GM18907 (cell line): ENCODE measurements at regions not wholly inside any gene's neighbourhood (a gene's known extent, or its start where the extent isn't known, plus 50 kb on each side); places are given as distances from the start of the nearest gene placed in this dataset.

Experiments used
- ATAC-seq: cut with Tn5 transposase; IDR thresholded peaks from one replicate; pipeline ENCODE4 v1.9.1; 2021; ENCODE audit warnings: mild to moderate bottlenecking, moderate library complexity; ENCODE audit not compliant: unreplicated experiment

DNA sequence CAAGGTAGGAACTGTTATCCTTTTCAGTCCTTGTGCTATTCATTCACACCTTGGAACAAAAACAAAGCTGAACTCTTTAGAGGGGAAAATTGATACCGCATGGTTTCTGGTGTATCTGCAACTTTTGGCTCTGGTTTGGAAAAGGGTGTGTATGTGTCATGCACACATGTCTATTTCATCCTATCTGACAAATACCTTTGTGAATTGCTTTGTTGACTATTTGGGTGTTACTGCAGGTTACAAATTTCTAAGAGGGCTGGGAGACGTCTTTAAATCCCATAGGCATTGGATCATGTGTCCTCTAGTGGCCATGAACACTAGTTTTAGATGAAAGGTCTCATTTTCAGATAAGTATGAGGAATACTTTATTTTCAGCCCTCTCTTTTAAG is 59.9 kb upstream of the IFNG-AS1 start:
- no peak for ATAC-seq

DNA sequence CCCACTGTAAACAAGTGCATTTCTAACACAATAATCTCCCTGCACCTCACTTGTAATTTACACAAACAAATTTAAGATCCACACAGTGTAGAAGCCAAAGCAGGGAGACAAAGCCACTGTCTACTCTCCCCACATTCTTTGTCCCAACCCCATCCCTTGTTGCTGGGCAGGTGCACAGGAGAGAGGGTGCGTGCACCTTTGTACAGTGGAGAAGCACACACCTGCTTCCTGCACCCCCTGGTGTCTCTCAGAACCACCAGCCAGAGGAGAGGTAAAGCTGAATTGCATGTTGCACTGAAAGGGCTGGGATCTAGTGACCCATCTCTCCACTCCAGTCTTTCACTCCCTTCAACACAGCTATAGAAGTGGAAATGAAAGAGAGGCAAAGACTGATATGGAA is 51.4 kb upstream of the IFNG-AS1 start:
- no peak for ATAC-seq
